Inferior parietal cortex (tissue), 1 donor: ENCODE measurements at regions not wholly inside any gene's neighbourhood (a gene's known extent, or its start where the extent isn't known, plus 50 kb on each side); places are given as distances from the start of the nearest gene placed in this dataset.

ENCODE experiments used
- DNase-seq: peaks from one replicate; pipeline ENCODE4 v3.0.0-alpha.2; 2016; ENCODE audit errors: extremely low spot score

- DNase-seq, result no peak
Measured at GRCh38 chr3:22990291-22991200, 212.6 kb upstream of the UBE2E2 start.

GRCh38 chr3:22994781-22995180 is 208.3 kb upstream of the UBE2E2 start:
- DNase-seq, result no peak

GRCh38 chr3:22996920-22997571 is 206.1 kb upstream of the UBE2E2 start:
- no peak for DNase-seq

GRCh38 chr3:23000371-23000770 is 202.8 kb upstream of the UBE2E2 start:
- no peak for DNase-seq

GRCh38 chr3:23002151-23002550 is 201.0 kb upstream of the UBE2E2 start:
- no peak for DNase-seq

DNA sequence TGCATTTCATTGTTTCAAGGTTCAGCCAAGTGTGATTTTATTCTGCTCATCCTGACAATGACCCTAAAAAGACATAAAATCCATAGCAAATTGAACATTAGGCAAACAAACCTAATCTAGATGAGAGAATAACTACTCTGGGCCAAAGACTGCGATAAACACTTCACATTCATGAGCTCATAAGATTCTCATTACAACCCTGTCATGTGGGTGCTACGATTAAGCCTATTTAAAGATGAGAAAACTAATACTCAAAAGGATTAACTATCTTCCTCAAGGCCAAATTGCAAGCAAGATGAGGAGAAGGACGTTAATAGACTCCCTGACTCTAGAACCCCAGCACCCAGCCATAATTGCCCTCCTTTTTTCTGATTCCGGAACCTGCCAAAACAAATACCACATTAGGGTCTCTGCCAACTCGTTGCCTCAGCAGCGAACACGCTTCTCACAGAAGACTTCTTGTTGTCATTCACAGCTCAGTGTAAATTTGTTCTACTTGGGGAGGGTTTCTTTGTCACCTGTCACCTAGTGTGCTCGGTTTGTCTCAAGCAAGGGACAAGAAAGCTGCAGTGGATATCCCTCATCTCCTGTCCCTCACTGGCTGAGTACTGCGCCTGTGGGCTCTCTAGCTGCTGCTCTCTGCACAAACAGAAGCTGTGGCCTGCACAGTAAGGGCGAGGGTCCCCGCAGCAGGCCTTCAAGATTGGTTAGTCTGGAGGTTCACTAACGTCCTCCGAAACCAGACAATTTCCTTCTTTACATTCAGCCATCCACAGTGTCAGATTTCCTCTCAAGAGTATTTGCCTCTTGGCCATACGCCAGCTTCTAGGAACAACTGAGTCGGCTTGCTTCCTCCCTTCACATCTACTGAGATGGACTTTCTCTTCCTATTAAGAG is 200.0 kb upstream of the UBE2E2 start:
- DNase-seq, result peak; percentile 18

DNA sequence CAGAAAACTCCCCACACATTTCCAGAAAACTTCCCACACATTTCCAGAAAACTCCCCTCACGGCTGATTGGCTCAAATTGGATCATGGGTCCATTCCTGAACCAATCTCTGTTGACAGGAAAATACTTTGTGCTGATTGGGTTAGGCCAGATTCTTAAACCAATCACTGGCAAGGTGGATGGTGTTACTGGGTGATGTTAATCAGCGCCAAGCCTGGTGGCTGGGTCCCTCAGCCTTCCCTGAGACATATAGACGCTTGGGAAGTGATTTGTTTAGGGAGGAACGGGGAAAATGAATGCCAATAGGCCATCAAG is 199.4 kb upstream of the UBE2E2 start:
- no peak for DNase-seq

DNA sequence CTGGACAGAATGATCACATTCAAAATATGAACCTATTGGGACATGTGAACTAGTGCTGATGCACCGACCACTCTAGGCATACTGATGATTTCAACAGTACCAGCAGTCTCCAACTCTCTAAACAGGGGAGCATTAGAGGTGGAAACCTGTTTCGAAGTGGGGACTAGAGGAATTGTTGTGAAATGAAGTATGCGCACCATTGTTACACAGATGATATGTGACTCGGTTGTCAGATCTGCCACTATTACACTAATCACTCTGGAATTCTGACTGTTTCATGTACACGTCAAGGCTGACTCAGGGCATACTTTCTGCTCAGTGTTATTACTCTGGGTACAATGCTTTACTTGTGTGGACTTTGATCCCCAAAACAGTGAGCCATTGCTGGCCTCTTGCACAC is 198.2 kb upstream of the UBE2E2 start:
- DNase-seq, result no peak

DNA sequence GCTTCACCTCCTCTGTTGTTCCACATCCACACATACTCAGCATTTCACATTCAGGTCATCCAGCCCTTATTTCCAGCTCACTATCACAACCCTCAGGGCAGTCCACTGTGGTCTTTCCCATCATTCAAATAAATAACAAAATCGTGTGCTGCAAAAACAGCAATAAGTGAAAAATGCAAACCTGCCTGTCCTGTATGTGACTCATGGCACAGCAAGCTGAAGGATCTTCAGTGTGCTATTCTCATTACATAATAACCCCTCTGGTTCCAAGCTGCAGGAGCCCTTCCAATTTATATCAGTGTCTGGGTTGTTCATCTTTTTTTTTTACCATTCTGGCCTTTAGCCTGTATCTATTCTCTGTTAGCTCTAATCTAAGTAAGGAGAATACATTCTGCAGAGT is 185.3 kb upstream of the UBE2E2 start:
- DNase-seq, result peak; percentile 17

DNA sequence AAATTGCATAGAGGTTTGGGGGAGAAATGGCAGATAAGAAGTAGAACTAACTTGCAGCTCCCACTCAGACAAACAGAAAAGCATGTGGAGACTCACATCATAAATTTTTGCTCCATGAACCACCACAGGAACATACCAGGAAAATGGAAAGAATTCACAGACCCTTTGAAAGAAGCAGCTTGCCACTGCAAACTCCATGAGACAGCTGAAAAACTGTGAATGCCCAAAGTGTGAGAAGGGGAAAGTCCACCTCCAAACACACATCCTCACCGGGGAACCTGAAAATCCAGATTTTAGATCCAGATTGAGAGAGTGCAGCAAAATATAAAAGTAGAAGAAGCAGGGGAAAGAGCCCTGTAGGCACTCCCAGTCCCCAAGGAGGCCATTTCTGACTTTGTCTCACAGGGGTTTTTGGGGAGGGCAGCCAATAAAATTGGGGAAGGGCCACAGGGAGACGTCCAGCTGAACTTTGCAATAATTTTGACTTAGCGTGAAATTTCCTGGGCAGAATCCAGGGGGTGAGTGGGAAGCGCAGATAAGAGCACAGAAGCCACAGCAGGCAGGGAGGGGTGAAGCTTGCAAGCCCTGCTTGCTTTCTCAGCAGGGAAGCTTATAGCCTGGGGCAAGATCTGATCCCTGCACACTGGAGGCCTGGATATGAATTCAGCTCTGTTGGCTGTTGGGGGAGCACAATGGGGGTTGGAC is 183.4 kb upstream of the UBE2E2 start:
- no peak for DNase-seq

DNA sequence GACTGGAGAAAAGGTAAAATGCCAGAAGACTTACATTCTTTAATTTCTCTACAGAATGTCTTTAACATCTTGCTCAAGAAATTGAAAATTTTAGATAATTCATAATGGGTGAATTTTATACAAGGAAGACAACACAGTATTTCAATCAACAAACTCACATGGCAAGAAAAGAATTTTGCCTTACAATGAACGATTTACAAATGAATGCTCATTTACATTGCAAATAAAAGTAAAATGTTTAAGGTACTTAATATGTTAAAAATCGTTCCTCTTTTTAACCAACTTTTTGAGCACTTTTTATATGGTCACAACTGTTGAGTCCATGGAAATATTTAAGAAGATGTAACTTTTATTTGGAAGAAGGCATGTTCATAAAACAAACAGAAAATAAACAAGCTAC is 174.8 kb upstream of the UBE2E2 start:
- DNase-seq, result no peak

DNA sequence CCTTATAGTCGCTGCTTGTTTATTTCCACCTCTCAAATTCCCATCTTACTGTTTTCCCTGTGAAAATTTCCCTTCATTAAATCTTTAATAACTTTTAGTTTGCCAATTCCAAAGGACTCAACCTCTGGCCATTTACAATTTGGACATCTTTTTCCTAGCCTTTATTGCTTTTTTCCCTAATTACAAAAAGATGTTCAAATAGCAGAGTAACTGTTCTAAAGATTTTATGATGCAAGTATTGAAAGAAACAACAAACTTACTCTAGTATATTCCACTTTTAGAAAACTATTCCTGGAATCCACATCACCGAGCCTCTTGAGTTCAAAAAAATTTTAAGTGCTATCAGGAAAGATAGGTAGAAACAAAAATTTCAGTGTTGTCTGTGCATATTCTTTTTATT is 174.1 kb upstream of the UBE2E2 start:
- DNase-seq, result no peak

DNA sequence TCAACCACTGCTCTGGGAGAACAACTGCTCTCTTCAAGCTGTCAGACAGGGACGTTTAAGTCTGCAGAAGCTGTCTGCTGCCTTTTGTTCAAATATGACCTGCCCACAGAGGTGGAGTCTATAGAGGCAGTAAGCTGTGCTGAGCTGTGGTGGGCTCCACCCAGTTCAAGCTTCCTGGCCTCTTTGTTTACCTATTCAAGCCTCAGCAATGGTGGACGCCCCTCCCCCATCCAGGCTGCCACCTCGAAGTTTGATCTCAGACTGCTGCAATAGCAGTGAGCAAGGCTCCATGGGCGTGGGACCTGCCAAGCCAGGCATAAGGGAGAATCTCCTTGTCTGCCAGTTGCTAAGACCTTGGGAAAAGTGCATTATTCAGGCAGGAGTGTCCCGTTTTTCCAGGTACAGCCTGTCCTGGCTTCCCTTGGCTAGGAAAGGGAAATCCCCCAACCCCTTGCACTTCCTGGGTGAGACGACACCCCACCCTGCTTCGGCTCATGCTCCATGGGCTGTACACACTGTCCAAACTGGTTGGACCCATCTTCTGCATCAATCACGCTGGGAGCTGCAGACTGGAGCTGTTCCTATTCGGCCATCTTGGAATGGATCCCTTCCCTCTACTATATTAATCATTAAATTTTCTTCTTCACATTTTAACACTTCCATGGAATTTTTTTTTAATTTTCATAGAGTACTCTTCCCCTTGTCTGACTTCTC is 167.0 kb upstream of the UBE2E2 start:
- no peak for DNase-seq

DNA sequence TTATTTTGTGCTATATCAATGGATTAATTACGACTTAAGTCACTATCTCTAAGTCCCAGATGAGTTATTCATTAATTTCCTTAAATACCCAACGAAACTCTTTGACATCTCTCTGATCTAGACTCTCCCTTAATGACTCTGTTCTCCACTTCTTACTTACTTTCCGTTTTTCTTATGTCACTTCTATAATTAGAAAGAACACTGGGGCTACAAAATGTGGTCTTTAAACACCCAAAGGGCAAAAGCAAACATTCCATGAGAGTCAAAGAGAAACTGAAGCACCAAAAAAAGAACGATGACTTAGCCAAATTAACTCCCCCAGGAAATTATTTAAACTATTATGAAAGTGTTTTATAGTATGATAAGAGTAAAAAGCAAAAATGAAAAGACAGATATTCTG is 166.4 kb upstream of the UBE2E2 start:
- DNase-seq, result no peak

DNA sequence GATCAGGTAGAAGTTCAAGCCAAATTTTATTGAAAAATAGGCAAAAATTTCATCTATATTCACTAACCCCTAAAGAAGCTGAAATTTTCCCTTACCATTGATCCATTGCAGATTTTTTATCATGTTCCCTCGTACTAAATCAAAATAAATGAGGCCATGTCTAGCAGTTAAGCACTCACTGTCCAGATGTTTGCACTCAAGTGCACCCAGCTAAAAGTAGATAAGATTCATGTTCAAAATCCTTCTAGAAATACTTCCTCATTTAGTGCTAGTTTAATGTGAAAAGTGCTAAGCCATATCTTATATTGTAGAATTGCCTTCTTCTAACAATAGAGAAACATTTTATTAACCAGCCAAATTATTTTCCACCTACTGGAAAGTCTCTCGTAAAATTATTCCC is 164.7 kb upstream of the UBE2E2 start:
- no peak for DNase-seq

DNA sequence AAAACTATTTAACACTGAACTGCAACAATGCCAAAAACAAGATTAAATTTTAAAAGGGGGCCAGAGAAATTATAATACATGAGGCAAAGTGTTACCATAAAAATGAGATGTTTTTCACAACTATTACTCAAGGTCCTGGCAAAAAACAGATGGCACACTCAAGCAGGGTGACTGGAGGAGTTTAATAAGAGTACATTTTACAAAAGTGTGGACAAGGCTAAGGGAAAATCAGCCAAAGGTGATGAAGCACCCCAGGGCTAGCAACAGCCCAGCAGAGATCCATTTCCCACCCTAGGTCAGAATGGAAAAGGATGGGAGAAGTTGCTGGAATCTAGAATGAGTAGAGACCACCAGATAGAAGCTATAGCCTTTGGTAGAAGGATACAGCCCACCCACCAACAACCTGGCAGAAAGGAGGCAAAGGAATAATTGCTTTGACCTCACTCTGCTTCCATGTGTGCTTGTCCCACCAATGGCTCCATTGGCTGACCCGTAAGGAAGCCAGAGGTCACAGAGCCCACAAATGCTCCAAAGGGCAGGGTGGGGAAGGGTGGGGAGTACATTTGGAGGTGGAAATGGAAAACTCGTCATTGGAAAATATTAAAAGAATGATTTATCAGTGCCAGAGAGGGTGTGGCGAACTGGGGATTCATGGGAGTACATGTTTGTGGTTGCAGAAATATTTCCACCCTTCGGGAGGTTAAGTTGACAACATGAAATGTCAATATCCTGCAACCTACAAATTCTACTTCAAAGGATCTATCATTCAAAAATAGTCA is 161.0 kb upstream of the UBE2E2 start:
- DNase-seq, result no peak

DNA sequence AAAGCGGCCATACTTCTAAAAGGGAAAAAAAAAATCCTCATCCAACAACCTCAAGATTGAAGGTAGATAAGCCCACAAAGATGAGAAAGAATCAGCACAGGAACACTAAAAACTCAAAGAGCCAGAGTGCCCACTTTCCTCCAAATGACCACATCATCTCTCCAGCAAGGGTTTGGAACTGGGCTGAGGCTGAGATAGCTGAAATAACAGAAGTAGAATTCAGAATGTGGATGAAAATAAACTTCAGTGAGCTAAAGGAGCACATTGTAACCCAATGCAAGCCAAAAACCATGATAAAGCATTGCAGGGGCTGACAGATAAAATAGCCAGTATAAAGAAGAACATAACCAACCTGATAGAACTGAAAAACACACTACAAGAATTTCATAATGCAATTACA is 158.7 kb upstream of the UBE2E2 start:
- no peak for DNase-seq

DNA sequence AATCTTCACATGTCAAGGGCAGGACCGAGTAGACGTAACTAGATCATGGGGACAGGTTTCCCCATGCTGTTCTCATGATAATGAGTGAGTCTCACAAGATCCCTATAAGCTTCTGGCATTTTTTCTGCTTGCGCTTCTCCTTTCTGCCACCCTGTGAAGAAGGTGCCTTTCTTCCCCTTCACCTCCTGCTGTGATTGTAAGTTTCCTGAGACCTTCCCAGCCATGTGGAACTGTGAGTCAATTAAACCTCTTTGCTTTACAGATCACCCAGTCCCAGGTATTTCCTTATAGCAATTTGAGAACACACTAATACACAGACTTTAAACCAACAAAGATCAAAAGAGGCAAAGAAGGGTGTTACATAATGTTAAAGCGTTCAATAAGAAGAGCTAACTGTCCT is 156.6 kb upstream of the UBE2E2 start:
- no peak for DNase-seq

GRCh38 chr3:23051240-23052140 is 151.6 kb upstream of the UBE2E2 start:
- DNase-seq, result no peak
